BLaER1 (cell line): ENCODE measurements at regions not wholly inside any gene's neighbourhood (a gene's known extent, or its start where the extent isn't known, plus 50 kb on each side); places are given as distances from the start of the nearest gene placed in this dataset.

Experiments
- H3K27ac ChIP-seq: shearing (Covaris generic); formaldehyde crosslinking; 2 replicates; pipeline ENCODE4 v1.8.1; 2022
- H3K27me3 ChIP-seq: shearing (Covaris generic); formaldehyde crosslinking; 2 replicates; pipeline ENCODE4 v1.8.1; 2022
- H3K36me3 ChIP-seq: shearing (Covaris generic); formaldehyde crosslinking; 2 replicates; pipeline ENCODE4 v1.8.1; 2022
- H3K4me1 ChIP-seq: shearing (Covaris generic); formaldehyde crosslinking; 2 replicates; pipeline ENCODE4 v1.8.1; 2022
- H3K4me2 ChIP-seq: shearing (Covaris generic); formaldehyde crosslinking; 2 replicates; pipeline ENCODE4 v1.8.1; 2022
- H3K4me3 ChIP-seq: shearing (Covaris generic); formaldehyde crosslinking; 2 replicates; pipeline ENCODE4 v1.8.1; 2022
- H3K9ac ChIP-seq: shearing (Covaris generic); formaldehyde crosslinking; 2 replicates; pipeline ENCODE4 v1.8.1; 2022
- H3K9me3 ChIP-seq: shearing (Covaris generic); formaldehyde crosslinking; 2 replicates; pipeline ENCODE4 v1.8.1; 2022
- H4K20me1 ChIP-seq: shearing (Covaris generic); formaldehyde crosslinking; 2 replicates; pipeline ENCODE4 v1.8.1; 2022
- Cebpa-rat ChIP-seq: shearing (Covaris generic); IDR thresholded peaks from 2 replicates; pipeline ENCODE4 v1.8.1; 2022

DNA sequence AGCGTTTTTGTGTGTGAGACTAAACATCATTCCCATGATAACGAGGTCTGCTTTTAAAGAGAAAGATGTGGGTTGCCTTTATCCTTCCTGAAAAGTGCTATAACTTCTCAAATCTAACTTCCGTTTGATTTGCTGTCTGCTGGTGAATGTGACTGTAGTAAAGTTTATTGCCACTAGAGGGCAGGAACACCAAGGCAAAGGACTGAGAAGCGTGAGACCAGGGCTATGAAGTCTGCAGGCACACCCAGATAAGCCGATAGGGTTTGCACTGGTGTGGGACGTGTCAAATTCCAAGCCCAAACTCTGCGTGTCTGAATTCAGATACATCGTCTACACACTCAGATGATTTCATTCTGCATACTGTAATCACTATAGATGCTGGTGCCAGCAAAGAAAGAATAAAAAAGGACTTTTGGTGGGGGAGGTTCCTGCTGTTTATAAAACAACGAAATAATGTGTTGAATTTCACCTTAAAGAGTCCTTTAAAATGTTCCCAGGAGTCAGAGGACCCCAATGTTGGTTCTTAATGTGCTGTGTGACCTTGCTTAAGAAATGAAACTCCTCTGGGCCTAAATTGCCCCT is 87.2 kb downstream of the PTTG1 start:
- no peak overlapping the region for H3K9ac ChIP-seq
- peak overlapping the region; percentile 38 for H3K4me2 ChIP-seq

DNA sequence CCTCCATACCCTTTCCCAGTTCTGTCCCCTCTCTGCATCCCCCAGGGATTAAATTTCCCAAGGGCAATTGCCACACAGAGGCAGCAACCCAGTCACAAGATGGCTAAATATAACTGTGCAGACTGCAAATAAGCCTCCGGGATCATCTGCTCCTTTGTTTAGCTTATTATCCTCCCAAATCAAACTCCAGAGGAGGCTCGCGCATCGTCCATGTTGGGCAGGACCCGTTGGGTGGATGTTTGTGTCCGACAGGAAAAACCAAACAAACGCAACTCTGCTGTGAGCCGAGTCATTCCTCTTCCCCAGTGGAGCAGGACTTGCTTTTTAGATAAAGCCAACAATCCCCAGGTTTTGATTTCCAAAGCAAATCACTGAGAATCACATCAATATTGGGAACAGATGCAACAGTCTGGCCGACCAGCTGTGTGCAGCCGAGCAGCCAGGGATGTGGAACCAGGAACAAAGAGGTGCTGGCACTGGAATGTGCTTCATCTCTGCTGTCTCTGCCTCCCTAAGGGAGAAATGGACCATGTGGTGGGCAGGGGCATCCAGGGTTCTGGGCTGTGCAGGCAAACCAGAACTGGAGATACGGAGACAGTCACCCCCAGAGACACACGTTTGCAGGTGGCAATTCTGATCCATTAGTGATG is 89.8 kb downstream of the PTTG1 start:
- Histone ChIP-seq H3K4me2 (peak overlapping the region; percentile 32; the same call in 1 of the 2 replicates), H3K9me3 (no peaks in the 10 kb centered on the region), H3K4me1 (peaks cover 28% of the 10 kb centered on the region), H3K4me3 (no peak overlapping the region), H3K36me3 (no peaks in the 10 kb centered on the region), H3K27ac (no peak overlapping the region), H4K20me1 (no peaks in the 10 kb centered on the region), H3K27me3 (no peaks in the 10 kb centered on the region), H3K9ac (no peak overlapping the region)
- TF ChIP-seq Cebpa-rat: no peak

More for the DNA sequence above, 87.2 kb downstream of the PTTG1 start:
- H3K36me3 ChIP-seq: no peaks in the 10 kb centered on the region
- H3K27ac ChIP-seq: no peak overlapping the region
- TF ChIP-seq Cebpa-rat: no peak
- H3K9me3 ChIP-seq: no peaks in the 10 kb centered on the region
- H3K4me3 ChIP-seq: no peak overlapping the region
- H4K20me1 ChIP-seq: no peaks in the 10 kb centered on the region
- H3K27me3 ChIP-seq: no peaks in the 10 kb centered on the region
- H3K4me1 ChIP-seq: peaks cover 46% of the 10 kb centered on the region
